ENCODE measurements at regions not wholly inside any gene's neighbourhood (a gene's known extent, or its start where the extent isn't known, plus 50 kb on each side); places are given as distances from the start of the nearest gene placed in this dataset.

- no peak for TF ChIP-seq POLR2AphosphoS5 (IDR thresholded peaks at IDR 0.05; ENCODE audit: borderline replicate concordance, low read depth, low read length)
- no peak for TF ChIP-seq EZH2 (IDR thresholded peaks at IDR 0.05)
These were observed 99.4 kb downstream of the CRYAA start for GRCh38 chr21:43268086-43268803.

All from SK-N-MC (cell line).